GM12872 (cell line): ENCODE measurements at regions not wholly inside any gene's neighbourhood (a gene's known extent, or its start where the extent isn't known, plus 50 kb on each side); places are given as distances from the start of the nearest gene placed in this dataset.
A peak's percentile ranks its signal among the peaks of the same experiment; 100 is the strongest.

Experiments used
- TF ChIP-seq, protein P1 (sequence below): IDR thresholded peaks from 3 replicates; pipeline ENCODE4 v1.5.1; 2011; ENCODE audit warnings: low read depth, mild to moderate bottlenecking, low read length, moderate library complexity; ENCODE audit not compliant: insufficient read depth

DNA sequence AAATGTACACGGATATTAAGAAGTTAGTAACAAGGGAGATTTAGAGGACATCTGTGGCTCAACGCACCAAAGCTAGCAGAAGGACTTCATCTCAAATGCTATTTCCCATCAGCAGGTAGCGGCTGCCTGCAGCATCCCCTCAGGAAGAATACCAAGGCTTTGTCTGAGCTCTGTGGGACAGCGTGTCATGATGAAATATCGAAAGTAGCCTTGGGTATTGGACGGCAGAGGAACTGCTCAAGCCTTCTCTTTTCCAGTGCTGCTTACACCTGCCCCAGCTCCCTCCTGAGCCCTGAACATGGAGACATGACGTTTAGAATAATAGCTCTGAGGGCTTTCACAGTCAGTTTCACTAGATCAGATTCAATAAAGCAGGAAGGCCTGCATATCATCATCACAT, 241.6 kb downstream of the SUCLG1 start:
- TF ChIP-seq, protein P1, sequence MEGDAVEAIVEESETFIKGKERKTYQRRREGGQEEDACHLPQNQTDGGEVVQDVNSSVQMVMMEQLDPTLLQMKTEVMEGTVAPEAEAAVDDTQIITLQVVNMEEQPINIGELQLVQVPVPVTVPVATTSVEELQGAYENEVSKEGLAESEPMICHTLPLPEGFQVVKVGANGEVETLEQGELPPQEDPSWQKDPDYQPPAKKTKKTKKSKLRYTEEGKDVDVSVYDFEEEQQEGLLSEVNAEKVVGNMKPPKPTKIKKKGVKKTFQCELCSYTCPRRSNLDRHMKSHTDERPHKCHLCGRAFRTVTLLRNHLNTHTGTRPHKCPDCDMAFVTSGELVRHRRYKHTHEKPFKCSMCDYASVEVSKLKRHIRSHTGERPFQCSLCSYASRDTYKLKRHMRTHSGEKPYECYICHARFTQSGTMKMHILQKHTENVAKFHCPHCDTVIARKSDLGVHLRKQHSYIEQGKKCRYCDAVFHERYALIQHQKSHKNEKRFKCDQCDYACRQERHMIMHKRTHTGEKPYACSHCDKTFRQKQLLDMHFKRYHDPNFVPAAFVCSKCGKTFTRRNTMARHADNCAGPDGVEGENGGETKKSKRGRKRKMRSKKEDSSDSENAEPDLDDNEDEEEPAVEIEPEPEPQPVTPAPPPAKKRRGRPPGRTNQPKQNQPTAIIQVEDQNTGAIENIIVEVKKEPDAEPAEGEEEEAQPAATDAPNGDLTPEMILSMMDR = no peak

DNA sequence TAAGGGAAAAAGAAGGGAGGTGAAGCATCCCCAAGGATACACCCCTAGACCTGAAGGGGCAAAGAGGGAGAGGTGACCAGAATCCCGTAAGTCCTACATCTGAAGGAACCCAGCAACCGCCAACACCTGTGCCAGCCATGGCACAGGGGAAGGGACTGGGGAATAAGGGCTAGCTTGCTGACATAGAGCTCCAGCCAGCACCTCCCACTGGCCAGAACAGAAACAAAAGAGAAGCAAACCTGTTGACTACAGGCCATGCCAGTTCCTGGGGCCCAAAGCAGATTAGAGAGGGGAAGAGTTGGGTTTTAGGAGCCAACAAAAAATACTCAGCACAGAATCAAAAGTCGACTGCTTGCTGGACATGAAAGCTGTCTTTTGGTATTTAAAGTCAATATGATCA, 244.6 kb downstream of the SUCLG1 start:
- TF ChIP-seq, protein P1 = peak; percentile 14; the same call in 1 of the 3 replicates

DNA sequence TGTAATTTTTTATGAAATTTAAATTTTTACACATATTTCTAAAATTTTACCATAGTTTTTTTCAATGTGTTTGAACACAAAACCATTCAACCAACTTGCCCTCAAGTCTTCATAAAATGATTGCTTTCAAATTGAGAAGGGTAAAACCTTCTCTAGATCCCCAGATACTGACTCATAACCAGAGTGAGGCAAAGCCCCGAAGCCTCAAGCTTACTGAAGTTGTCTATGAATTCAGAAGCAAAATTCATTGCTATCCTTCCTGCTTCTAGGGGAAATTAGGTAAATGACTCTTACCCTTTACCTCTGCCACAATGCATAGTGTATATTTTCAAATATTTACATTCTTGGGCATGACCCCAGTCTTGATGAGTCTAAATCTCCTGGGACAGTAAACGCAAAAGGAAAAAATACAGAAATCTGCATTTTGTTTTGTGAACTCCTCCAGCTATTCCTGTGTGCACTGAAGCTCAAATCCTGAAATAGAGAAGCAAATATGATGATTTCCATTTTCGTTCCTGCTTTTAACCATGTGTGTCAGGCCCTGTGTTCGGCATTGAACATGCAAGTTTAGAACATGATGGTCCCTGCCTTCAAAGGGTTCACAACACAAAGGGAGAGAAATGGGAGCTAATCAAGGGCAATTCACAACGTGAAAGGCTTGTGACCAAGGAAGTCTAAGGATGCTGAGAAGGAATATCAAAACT, 246.3 kb downstream of the SUCLG1 start:
- TF ChIP-seq, protein P1 = no peak

DNA sequence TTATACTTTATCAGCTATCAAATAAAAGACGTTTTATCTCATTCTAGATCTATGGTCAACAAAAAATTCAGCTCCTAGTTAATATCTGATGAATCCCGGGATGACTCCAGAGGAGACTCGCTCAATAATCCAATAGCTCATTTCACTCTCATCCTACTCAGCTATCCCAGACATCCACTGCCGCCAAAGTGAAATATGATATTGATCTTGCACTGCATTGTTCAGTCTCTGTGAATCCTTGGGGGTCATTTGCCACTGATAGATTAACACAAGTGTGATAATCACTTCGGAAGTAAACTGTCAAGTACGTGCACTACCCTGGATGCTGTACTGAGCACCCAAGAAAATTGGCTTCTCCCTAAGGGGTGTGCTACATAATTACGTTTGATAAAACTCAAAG, 249.1 kb downstream of the SUCLG1 start:
- TF ChIP-seq, protein P1 = no peak

DNA sequence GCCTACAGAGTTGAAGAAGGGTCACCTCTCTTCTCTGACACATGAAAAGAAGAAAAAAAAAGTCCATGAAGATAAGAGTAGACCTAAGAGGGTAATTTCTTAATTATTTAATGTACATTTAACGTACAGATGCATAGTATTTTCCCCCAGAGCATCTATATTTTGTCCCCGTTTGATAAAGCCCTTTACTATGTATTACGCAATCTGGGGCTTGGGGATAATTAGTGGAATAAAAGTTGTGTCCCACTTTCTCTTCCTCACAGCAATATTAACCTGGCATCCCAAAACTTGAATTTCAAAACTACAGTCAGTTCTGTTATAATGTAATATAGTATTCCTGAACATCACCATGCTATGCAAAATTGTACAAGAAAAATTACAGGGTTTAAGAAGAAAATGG, 254.1 kb downstream of the SUCLG1 start:
- TF ChIP-seq, protein P1 = no peak

DNA sequence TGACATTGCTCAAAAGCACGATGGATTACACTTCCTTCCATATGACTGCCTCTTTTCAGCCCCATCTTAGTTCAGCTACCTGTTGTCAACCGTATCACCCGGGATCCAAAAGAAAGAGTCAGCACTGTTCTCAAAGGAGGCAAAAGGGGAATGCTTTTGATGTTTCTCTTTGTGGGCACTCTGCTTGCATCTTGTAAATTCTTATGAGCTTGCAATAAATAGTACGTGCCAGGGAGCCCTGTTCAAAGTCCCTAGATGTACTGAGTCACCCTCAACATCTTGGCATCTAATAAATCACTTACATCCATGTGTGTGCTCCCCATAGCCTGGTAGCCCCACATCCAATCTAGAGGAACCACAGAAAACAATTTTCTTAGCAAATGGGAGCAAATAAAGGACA, 256.9 kb downstream of the SUCLG1 start:
- TF ChIP-seq, protein P1 = no peak

DNA sequence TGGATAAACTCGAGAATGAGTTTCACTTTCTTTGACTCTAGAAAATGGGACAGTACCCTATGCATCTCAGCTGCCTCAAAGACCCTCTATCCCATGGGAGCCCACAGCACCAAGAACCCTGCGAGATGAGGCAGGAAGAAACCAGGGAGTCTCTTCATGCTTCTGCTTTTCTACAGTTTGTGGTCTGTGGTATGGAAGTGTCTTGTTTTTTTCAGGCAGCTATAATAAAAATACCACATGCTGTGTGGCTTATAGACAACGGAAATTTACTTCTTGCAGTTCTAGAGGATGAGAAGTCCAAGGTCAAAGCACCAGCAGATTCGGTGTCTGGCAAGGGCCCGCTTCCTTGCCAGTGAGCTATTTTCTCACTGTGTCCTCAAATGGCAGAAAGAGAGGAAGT, 257.9 kb downstream of the SUCLG1 start:
- TF ChIP-seq, protein P1 = no peak
